ENCODE measurements at regions not wholly inside any gene's neighbourhood (a gene's known extent, or its start where the extent isn't known, plus 50 kb on each side); places are given as distances from the start of the nearest gene placed in this dataset.

DNA sequence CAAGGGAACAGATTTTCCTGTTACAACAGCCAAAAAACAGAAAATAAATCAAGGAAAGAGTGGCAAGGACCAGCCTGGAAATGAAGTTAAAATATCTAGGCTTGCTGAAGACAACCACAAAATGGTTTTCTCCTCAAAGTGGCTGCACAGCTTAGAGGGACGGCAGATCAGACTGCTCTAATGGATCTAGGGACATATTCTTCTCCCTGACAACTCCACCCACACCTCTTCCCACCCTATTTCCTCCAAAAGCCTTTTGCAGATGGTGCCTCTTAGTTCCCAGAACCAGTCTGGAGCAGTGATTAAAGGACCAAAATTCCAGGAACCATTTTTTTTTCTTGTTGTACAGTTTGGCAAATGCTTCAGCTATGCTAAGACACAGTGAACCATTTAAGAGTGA lies 220.2 kb upstream of the SIX2 start:
- no peak for ATAC-seq
- no peak for DNase-seq
- Mint-ChIP-seq H3K9me3 (peaks cover 0 to 16% (median 4%) of the 10 kb centered on the region in 11 donors), H3K27ac (no peak overlapping the region), H3K4me3 (no peak overlapping the region), H3K36me3 (no peaks in the 10 kb centered on the region), H3K4me1 (peaks cover 0 to 4% (median 0%) of the 10 kb centered on the region in 7 donors), H3K27me3 (peaks cover 16 to 43% (median 25%) of the 10 kb centered on the region in 5 donors)
- CTCF ChIA-PET: no interaction called here
- no peaks in the 10 kb centered on the region for H3K4me1 ChIP-seq (ENCODE audit: control insufficient read depth in 2 of 2, insufficient read depth in 2 of 2, low read length in 2 of 2)
- no peak overlapping the region for H3K27ac ChIP-seq (ENCODE audit: low read depth, low read length)
- H3K36me3 ChIP-seq (ENCODE audit: control insufficient read depth in 2 of 3, insufficient read depth in 3 of 3, low read length in 3 of 3): no peaks in the 10 kb centered on the region
- intact Hi-C loops (cut with micrococcal nuclease): no loop called here
- no peaks in the 10 kb centered on the region for H3K9me3 ChIP-seq (ENCODE audit: control insufficient read depth in 2 of 3, low read length in 3 of 3)
- no peaks in the 10 kb centered on the region for H3K27me3 ChIP-seq (ENCODE audit: control insufficient read depth in 2 of 2, insufficient read depth in 2 of 2, low read length in 2 of 2)
- POLR2A ChIA-PET: no interaction called here
- H3K4me3 ChIP-seq (ENCODE audit: low read length): no peak overlapping the region

DNA sequence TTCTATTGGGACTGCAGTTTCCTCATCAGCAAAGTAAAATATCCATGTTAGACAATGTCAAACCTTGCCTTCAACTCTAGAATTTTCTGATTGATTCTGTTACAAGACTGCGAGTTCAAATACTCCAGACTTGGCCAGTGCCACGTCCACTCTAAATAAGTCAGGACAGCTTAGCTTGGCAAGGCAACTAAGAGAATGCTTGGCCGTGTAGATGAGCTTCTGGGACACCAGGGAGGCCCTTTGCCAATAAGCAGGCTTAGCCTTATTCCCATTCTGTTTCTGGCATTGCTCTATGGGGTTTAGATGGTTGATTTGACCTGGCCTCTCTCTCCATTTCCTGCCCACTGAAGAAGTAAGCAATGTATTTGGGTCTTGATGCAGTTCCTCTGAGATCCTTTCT lies 218.1 kb upstream of the SIX2 start:
- POLR2A ChIA-PET: no interaction called here
- Histone ChIP-seq H3K36me3 (ENCODE audit: control insufficient read depth in 2 of 3, insufficient read depth in 3 of 3, low read length in 3 of 3) (no peaks in the 10 kb centered on the region), H3K4me3 (ENCODE audit: low read length) (no peak overlapping the region), H3K4me1 (ENCODE audit: control insufficient read depth in 2 of 2, insufficient read depth in 2 of 2, low read length in 2 of 2) (no peaks in the 10 kb centered on the region), H3K27ac (ENCODE audit: low read depth, low read length) (no peak overlapping the region), H3K9me3 (ENCODE audit: control insufficient read depth in 2 of 3, low read length in 3 of 3) (no peaks in the 10 kb centered on the region), H3K27me3 (ENCODE audit: control insufficient read depth in 2 of 2, insufficient read depth in 2 of 2, low read length in 2 of 2) (no peaks in the 10 kb centered on the region)
- H3K36me3 Mint-ChIP-seq: no peaks in the 10 kb centered on the region
- peaks cover 0 to 16% (median 4%) of the 10 kb centered on the region in 11 donors for H3K9me3 Mint-ChIP-seq
- H3K27ac Mint-ChIP-seq: no peak overlapping the region
- H3K4me1 Mint-ChIP-seq: peaks cover 0 to 4% (median 0%) of the 10 kb centered on the region in 7 donors
- no peak overlapping the region for H3K4me3 Mint-ChIP-seq
- H3K27me3 Mint-ChIP-seq: peaks cover 14 to 42% (median 26%) of the 10 kb centered on the region in 5 donors
- CTCF ChIA-PET: no interaction called here
- ATAC-seq: no peak
- intact Hi-C loops (cut with micrococcal nuclease): no loop called here
- no peak for DNase-seq

DNA sequence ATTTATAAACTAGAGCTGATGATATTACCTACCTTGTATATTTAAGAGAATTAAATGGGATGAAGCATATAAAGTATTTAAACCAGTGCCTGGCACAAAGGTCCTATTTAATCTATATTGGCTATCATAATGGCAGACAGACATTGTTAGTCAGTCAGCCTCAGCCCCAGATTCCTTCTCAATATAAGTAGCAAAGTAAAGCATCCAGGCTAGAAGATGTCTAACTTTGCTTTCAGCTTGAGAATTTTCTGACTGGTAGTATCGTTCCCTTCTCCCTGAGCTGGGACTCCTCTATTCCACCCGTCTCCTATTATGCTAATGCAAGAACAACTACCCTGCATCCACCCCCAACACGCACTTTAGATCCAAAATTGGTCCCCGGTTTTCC lies 215.7 kb upstream of the SIX2 start:
- no peaks in the 10 kb centered on the region for H3K27me3 ChIP-seq (ENCODE audit: control insufficient read depth in 2 of 2, insufficient read depth in 2 of 2, low read length in 2 of 2)
- Mint-ChIP-seq H3K4me3 (no peak overlapping the region), H3K4me1 (peaks cover 0 to 4% (median 0%) of the 10 kb centered on the region in 7 donors), H3K27ac (no peak overlapping the region), H3K9me3 (peaks cover 0 to 12% (median 2%) of the 10 kb centered on the region in 11 donors), H3K27me3 (peaks cover 15 to 55% (median 26%) of the 10 kb centered on the region in 5 donors), H3K36me3 (no peaks in the 10 kb centered on the region)
- no peak overlapping the region for H3K27ac ChIP-seq (ENCODE audit: low read depth, low read length)
- POLR2A ChIA-PET: no interaction called here
- H3K9me3 ChIP-seq (ENCODE audit: control insufficient read depth in 2 of 3, low read length in 3 of 3): no peaks in the 10 kb centered on the region
- no peaks in the 10 kb centered on the region for H3K36me3 ChIP-seq (ENCODE audit: control insufficient read depth in 2 of 3, insufficient read depth in 3 of 3, low read length in 3 of 3)
- no peak overlapping the region for H3K4me3 ChIP-seq (ENCODE audit: low read length)
- no peaks in the 10 kb centered on the region for H3K4me1 ChIP-seq (ENCODE audit: control insufficient read depth in 2 of 2, insufficient read depth in 2 of 2, low read length in 2 of 2)
- CTCF ChIA-PET: no interaction called here
- DNase-seq: no peak
- intact Hi-C loops (cut with micrococcal nuclease): no loop called here
- ATAC-seq: no peak

DNA sequence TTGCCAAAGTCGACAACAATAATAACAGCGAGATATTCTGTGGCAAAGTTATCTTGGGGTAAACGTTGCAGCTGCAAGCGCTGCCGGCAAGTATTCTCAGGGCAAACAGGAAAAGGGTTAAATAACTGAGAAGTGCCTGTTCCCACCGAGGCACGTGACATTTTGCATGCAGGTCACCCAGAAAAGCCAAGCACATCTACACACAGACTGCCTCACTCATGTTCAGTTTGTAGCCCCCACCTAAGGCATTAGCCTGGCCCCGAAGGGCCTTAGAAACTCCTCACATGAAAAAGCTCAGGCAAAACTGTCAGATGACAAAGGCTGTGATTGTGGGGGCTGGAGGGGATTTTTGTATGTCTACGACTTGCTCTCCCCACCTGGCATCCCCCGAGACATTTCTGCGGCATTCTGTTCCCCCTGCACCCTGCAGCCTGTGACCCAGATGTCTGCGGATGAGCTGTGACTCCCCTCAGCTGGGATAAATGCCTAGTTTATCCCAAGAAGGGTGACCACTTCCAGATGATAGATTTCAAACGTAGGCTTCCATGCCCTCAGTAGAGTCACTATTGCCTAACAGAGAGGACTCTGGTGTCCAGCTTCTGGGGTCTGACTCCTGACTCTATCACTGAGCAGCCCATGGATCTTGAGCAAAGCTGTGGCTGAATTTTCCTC lies 215.2 kb upstream of the SIX2 start:
- no peak overlapping the region for H3K27ac Mint-ChIP-seq
- DNase-seq: no peak
- intact Hi-C loops (cut with micrococcal nuclease): no loop called here
- Histone ChIP-seq H3K27ac (ENCODE audit: low read depth, low read length) (no peak overlapping the region), H3K4me1 (ENCODE audit: control insufficient read depth in 2 of 2, insufficient read depth in 2 of 2, low read length in 2 of 2) (no peaks in the 10 kb centered on the region), H3K36me3 (ENCODE audit: control insufficient read depth in 2 of 3, insufficient read depth in 3 of 3, low read length in 3 of 3) (no peaks in the 10 kb centered on the region), H3K27me3 (ENCODE audit: control insufficient read depth in 2 of 2, insufficient read depth in 2 of 2, low read length in 2 of 2) (no peaks in the 10 kb centered on the region), H3K4me3 (ENCODE audit: low read length) (no peak overlapping the region), H3K9me3 (ENCODE audit: control insufficient read depth in 2 of 3, low read length in 3 of 3) (no peaks in the 10 kb centered on the region)
- POLR2A ChIA-PET: no interaction called here
- no peaks in the 10 kb centered on the region for H3K36me3 Mint-ChIP-seq
- CTCF ChIA-PET: no interaction called here
- peaks cover 0 to 4% (median 0%) of the 10 kb centered on the region in 7 donors for H3K4me1 Mint-ChIP-seq
- peak overlapping the region in 1 of 10 donors; percentile 23 for H3K4me3 Mint-ChIP-seq
- peaks cover 15 to 55% (median 26%) of the 10 kb centered on the region in 5 donors for H3K27me3 Mint-ChIP-seq
- peaks cover 0 to 12% (median 2%) of the 10 kb centered on the region in 11 donors for H3K9me3 Mint-ChIP-seq
- ATAC-seq: no peak

DNA sequence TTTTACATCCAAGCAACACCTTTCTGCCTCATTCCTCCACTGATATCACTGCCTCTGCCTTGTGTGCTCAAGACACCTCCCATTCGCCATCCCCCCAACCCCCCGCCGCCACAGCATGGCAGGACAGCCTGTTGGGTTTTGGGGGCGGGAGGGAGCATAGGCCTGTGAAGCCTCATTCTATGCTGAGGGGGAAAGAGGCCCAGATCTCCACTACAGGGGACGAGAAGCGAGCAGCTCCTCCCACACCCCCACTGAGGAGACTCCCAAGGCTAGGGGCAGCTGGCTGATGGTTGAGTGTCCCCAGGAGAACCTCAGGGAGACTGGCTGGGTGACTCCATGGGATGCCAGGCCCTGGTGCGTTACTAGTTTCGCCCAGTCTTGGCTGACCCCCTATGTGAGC lies 214.3 kb upstream of the SIX2 start:
- Mint-ChIP-seq H3K4me1 (peaks cover 0 to 4% (median 0%) of the 10 kb centered on the region in 7 donors), H3K4me3 (peak overlapping the region in 1 of 10 donors; percentile 41), H3K27me3 (peaks cover 15 to 54% (median 26%) of the 10 kb centered on the region in 5 donors), H3K27ac (no peak overlapping the region), H3K36me3 (no peaks in the 10 kb centered on the region), H3K9me3 (peaks cover 0 to 12% (median 2%) of the 10 kb centered on the region in 11 donors)
- DNase-seq: no peak
- ChIA-PET CTCF (no interaction called here), POLR2A (no interaction called here)
- H3K4me3 ChIP-seq (ENCODE audit: low read length): no peak overlapping the region
- H3K36me3 ChIP-seq (ENCODE audit: control insufficient read depth in 2 of 3, insufficient read depth in 3 of 3, low read length in 3 of 3): no peaks in the 10 kb centered on the region
- intact Hi-C loops (cut with micrococcal nuclease): no loop called here
- no peaks in the 10 kb centered on the region for H3K4me1 ChIP-seq (ENCODE audit: control insufficient read depth in 2 of 2, insufficient read depth in 2 of 2, low read length in 2 of 2)
- H3K27ac ChIP-seq (ENCODE audit: low read depth, low read length): no peak overlapping the region
- no peaks in the 10 kb centered on the region for H3K9me3 ChIP-seq (ENCODE audit: control insufficient read depth in 2 of 3, low read length in 3 of 3)
- no peak for ATAC-seq
- H3K27me3 ChIP-seq (ENCODE audit: control insufficient read depth in 2 of 2, insufficient read depth in 2 of 2, low read length in 2 of 2): no peaks in the 10 kb centered on the region

DNA sequence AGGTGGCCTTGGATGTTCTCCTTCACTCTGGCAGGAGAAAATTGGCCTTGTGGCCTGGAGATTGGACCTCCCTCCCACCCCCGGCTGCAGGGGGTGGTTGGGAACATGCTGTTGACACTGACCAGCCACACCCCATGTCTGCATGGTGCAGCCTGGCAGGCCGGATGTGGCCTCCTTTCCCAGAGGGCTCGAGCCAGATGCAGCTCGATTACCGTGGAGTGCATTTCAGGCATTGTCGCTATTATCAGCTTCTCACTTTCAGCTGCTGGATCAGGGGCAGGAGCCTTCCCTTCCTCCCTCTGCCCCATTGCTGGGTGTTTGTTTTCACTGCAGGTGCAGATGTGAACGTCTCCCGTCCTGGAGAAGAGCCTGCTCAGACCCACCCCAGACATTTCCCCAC lies 211.0 kb upstream of the SIX2 start:
- Mint-ChIP-seq H3K27me3 (peaks cover 17 to 50% (median 28%) of the 10 kb centered on the region in 5 donors), H3K4me3 (no peak overlapping the region), H3K27ac (no peak overlapping the region), H3K36me3 (no peaks in the 10 kb centered on the region), H3K4me1 (peaks cover 0 to 4% (median 0%) of the 10 kb centered on the region in 7 donors), H3K9me3 (peaks cover 0 to 10% (median 0%) of the 10 kb centered on the region in 11 donors)
- CTCF ChIA-PET: no interaction called here
- Histone ChIP-seq H3K27me3 (ENCODE audit: control insufficient read depth in 2 of 2, insufficient read depth in 2 of 2, low read length in 2 of 2) (peaks cover 0 to 4% of the 10 kb centered on the region in 2 donors), H3K4me3 (ENCODE audit: low read length) (no peak overlapping the region), H3K36me3 (ENCODE audit: control insufficient read depth in 2 of 3, insufficient read depth in 3 of 3, low read length in 3 of 3) (no peaks in the 10 kb centered on the region), H3K9me3 (ENCODE audit: control insufficient read depth in 2 of 3, low read length in 3 of 3) (no peaks in the 10 kb centered on the region), H3K4me1 (ENCODE audit: control insufficient read depth in 2 of 2, insufficient read depth in 2 of 2, low read length in 2 of 2) (no peaks in the 10 kb centered on the region), H3K27ac (ENCODE audit: low read depth, low read length) (no peak overlapping the region)
- POLR2A ChIA-PET: no interaction called here
- ATAC-seq: no peak
- DNase-seq: no peak
- intact Hi-C loops (cut with micrococcal nuclease): no loop called here

DNA sequence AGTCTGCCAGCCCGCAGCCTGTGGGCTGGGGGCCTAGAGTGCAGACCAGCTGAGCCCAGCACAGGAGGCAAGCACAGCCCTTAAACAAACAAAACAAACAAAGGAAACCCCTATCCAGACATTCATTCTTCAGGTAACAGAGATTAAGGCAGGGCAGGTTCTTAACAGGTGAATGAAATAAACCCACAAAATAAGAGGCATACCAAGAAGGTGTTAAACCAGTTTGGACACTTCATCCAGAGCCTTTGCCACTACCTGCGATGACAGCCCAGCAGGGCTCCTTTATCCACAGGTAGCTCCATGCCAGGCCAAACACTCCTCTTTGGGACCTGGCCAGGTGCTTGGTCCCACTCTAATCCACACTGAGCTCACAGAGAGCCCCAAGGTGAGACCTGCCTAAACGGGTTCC lies 209.7 kb upstream of the SIX2 start:
- H3K27ac ChIP-seq (ENCODE audit: low read depth, low read length): no peak overlapping the region
- H3K4me3 Mint-ChIP-seq: no peak overlapping the region
- H3K27me3 Mint-ChIP-seq: peaks cover 10 to 49% (median 32%) of the 10 kb centered on the region in 5 donors
- POLR2A ChIA-PET: no interaction called here
- H3K4me1 Mint-ChIP-seq: peaks cover 0 to 2% (median 0%) of the 10 kb centered on the region in 7 donors
- no peak overlapping the region for H3K4me3 ChIP-seq (ENCODE audit: low read length)
- no peaks in the 10 kb centered on the region for H3K36me3 ChIP-seq (ENCODE audit: control insufficient read depth in 2 of 3, insufficient read depth in 3 of 3, low read length in 3 of 3)
- CTCF ChIA-PET: no interaction called here
- H3K4me1 ChIP-seq (ENCODE audit: control insufficient read depth in 2 of 2, insufficient read depth in 2 of 2, low read length in 2 of 2): no peaks in the 10 kb centered on the region
- no peaks in the 10 kb centered on the region for H3K9me3 ChIP-seq (ENCODE audit: control insufficient read depth in 2 of 3, low read length in 3 of 3)
- peaks cover 0 to 10% (median 0%) of the 10 kb centered on the region in 11 donors for H3K9me3 Mint-ChIP-seq
- H3K27me3 ChIP-seq (ENCODE audit: control insufficient read depth in 2 of 2, insufficient read depth in 2 of 2, low read length in 2 of 2): peaks cover 0 to 4% of the 10 kb centered on the region in 2 donors
- H3K27ac Mint-ChIP-seq: no peak overlapping the region
- DNase-seq: no peak
- no peak for ATAC-seq
- intact Hi-C loops (cut with micrococcal nuclease): no loop called here
- H3K36me3 Mint-ChIP-seq: no peaks in the 10 kb centered on the region
